ENCODE measurements at regions not wholly inside any gene's neighbourhood (a gene's known extent, or its start where the extent isn't known, plus 50 kb on each side); places are given as distances from the start of the nearest gene placed in this dataset.
"Not testable (repeated sequence)": the region's sequence is repeated elsewhere in the genome, so short reads cannot be mapped to it uniquely, and the experiment has no call there.

DNA sequence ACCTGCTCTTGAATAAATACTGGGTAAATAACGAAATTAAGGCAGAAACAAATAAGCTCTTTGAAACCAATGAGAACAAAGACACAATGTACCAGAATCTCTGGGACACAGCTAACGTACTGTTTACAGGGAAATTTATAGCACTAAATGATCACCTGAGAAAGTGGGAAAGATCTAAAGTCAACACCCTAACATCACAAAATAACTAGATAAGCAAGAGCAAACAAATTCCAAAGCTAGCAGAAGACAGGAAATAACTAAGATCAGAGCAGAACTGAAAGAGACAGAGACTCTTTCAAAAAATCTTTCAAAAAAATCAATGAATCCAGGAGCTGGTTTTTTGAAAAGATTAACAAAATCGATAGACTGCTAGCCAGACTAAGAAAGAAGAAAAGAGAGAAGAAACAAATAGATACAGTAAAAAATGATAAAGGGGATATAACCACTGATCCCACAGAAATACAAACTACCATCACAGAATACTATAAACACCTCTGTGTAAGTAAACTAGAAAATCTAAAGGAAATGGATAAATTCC lies 487.5 kb downstream of the CHSY3 start:
- TF ChIP-seq POLR2A, CTCF (IDR thresholded peaks at IDR 0.05): not testable (repeated sequence)

All from thyroid gland (tissue), 4 donors.